ENCODE measurements at regions not wholly inside any gene's neighbourhood (a gene's known extent, or its start where the extent isn't known, plus 50 kb on each side); places are given as distances from the start of the nearest gene placed in this dataset.

DNA sequence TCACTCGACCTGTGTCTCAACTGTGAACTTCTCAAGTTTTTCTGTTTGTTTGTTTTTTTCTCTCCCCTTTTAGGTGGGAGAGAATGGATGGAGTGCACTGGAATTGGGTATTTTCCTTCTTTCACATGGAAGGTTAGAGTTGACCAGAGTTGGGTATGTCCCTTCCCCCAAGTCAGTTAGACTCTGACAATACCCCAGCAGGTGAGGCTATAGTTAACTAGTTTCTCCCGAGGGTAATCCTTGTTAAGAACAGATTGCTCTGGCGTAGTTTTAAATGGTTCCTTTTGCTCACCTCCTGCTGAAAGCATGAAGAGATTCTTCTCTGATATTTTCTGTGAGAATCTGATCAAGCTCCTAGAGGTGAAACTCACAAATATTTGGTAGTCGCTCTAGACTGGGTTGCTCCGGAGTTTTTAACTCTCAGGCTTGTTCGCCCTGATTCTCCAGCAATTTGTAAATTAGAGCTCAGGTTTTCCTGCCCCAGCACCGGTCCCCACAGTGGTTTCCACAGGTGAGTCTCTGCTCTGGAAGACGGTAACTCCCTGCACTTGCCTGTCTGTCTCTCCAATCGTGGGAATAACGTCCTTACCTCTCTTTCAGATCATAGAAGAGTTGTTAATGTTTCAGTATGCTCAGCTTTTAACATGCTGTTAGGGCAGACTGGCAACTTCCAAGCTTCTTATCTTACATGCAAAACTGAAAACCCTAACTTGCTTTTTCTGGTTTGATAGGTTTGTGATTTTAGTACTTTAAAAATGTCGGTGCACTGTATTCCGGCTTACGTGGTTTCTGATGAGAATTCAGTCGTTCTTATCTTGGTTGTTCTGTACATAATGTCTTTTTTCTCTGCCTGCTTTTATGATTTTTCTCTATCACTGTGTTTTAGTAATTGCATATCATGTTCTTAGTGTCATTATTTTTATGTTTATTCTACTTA, 111.2 kb upstream of the HIVEP1 start:
- no peak for TF ChIP-seq CTCF (conservative IDR thresholded peaks at IDR 0.05 in 1 of 2, IDR thresholded peaks at IDR 0.05 in 1 of 2; ENCODE audit: low read depth in 1 of 2, low read length in 2 of 2)
- TF ChIP-seq EZH2 (IDR thresholded peaks at IDR 0.05; ENCODE audit: low read length, missing control alignments), result no peak

Measured in fibroblast of lung (primary cell).